ENCODE measurements at regions not wholly inside any gene's neighbourhood (a gene's known extent, or its start where the extent isn't known, plus 50 kb on each side); places are given as distances from the start of the nearest gene placed in this dataset.
"Not testable (repeated sequence)": the region's sequence is repeated elsewhere in the genome, so short reads cannot be mapped to it uniquely, and the experiment has no call there.

DNA sequence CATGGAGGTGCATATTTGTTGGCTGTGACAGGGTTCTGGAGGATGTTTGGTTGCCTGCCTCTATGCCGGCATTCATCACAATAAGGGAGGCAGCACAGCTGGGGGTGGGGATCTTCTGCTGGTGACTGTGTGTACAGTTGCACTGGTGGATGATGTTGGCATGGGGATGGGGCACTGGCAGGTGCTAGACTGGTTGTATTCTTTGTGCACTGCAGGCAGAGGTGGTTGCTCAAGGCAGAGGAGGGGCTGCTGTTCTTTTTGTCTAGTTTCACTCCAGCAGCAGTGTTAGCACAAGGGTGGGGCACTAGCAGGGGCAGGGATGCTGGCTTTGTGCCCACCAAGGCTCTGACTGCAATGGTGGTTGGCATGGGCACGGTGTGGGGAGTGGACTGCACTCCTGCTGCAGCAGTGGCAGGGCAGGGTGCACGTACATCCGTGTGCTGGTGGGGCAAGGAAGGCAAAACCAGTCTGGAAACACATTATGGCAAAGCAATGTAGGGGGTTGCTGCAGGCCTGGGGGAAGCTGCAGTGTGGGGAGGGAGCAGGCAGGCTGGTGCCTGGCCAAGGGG is 69.3 kb downstream of the ISOC1 start:
- DNase-seq (ENCODE audit: low spot score): no peak

DNA sequence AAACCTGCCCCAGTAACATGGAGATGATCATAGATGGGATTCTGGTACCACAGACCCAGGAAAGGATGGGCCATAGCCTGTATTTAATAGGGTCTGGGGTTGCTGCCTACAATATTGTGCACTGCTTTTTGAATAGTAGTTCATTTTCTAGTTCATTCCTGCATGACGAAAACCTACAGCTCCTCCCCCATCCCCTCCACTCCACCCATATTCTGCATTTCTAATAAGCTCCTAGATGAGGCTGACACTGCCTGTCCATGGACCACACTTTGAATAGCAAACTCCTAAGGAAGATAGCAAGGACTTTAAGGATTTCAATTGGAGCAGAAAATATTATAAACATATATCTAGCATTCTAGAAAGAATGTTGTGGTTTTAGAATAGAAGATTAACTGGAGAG is 75.5 kb downstream of the ISOC1 start:
- no peak for DNase-seq (ENCODE audit: low spot score)

DNA sequence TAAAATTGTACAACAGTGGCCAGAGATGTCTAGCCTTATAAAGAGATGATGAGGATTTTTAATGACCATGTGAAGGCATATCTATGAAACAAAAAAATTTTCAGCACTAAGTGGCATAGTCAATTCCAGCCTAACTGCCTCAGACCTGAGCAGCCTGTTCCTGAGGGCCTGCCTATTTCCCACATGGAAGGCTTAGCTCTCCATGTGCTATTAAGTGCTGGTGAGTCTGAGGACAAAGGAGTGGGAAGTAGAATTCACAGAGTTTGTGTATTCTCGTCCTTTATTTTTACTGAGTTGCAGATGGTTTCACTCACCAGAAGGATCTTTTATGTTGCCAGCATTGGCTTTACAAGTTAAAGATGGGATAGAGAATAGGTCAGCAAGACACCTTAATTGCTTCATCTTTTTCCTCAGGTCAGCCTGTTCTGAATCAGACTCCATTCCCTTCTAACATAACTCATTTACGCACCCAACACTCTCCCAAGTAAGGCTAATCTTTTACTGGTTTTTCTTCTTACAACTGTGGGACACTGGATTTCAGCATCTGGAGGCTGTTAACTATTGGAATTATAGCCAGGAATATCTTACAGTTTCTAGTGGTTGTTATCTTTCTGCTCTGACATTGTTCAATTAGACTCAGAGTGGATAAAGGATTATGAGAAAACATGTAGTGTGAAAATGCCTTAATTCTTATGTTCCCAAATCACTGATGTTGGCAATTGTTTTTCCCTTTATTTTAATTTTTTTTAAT is 76.8 kb downstream of the ISOC1 start:
- DNase-seq (ENCODE audit: low spot score): no peak

DNA sequence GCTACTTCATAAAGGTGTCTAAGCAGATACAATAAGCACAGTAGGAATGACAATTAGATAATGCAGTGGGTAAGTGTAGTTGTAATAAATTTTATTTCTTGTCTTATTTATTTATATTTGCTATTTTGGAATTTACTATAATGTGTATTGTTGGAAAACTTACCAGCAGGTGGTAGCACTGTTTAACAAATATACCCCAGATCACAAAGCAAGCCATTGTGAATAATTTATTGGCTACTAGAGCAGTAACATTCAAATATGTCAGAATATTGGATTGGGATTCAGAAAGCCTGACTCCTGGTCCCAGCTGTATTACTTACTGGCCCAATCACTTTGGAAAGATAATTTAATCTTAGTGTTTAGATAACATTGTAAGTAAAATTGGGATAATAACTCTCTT is 78.0 kb downstream of the ISOC1 start:
- DNase-seq (ENCODE audit: low spot score): no peak

GRCh38 chr5:129173771-129174170 is 79.2 kb downstream of the ISOC1 start:
- no peak for DNase-seq (ENCODE audit: low spot score)

- DNase-seq (ENCODE audit: low spot score): no peak
Measured at GRCh38 chr5:129174480-129174879, 79.9 kb downstream of the ISOC1 start.

GRCh38 chr5:129177451-129177850 is 82.9 kb downstream of the ISOC1 start:
- DNase-seq (ENCODE audit: low spot score): no peak

DNA sequence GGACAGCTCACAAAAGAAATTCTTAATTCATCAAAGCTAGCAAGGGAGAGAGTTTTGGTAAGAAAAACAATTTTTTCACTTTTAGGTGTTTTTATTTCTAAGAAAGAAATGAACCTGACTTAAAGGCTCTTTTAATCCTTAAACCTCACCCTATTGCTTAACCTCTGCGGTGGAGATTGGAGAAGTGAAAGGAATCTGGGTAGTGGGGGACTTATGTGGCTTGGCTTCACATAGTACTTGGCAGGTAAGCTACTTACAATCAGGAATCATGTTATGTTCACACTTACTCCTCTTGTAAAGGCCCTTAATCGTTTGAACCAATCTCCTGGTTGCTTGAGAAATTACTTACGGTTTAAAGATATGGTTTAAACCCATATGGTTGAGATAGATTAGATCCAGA is 104.8 kb downstream of the ISOC1 start:
- DNase-seq (ENCODE audit: low spot score): no peak

GRCh38 chr5:129204525-129204924 is 110.0 kb downstream of the ISOC1 start:
- DNase-seq (ENCODE audit: low spot score): no peak

DNA sequence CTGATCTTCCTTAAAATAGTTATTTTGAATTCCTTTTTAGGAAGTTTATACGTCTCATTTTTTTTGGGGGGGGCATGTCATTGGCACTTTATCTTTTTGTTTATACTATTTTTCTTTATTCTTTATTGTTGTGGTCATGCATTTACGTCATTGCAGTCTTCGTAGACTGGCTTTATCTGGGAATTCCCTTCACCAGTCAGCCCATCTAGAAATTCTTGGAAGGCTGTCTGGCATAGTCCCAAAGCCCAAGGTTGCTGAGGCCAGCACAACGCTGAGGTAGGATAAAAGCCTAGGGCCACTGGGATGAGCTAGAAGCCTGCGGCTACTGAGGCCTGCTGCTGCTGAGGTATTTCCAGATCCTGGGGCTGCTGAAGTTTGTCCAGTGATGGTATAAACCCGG is 121.5 kb downstream of the ISOC1 start:
- DNase-seq (ENCODE audit: low spot score): no peak

DNA sequence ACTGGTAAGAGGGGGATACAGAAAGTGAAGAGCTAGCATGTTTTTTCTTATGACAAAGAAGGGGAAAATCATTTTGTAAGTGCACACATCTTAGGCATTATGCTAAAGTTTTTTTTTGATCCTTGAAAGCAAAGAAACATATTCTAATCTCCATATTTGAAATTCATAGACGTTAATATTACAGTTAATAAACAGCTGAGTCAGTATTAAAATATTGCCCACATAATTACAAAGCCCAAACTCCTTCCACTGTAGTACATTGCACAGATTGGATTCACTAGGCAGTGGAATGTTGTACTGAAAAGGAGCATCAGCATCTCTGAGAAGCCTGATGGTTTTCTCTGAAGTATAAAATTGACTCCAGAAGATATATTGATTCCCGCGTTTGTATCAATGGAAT is 122.6 kb downstream of the ISOC1 start:
- no peak for DNase-seq (ENCODE audit: low spot score)

- no peak for DNase-seq (ENCODE audit: low spot score)
Measured at GRCh38 chr5:129223178-129223577, 128.6 kb downstream of the ISOC1 start.

- DNase-seq (ENCODE audit: low spot score): no peak
Measured at GRCh38 chr5:129228577-129228976, 134.0 kb downstream of the ISOC1 start.

- DNase-seq (ENCODE audit: low spot score): no peak
Measured at GRCh38 chr5:129241755-129242154, 147.2 kb downstream of the ISOC1 start.

DNA sequence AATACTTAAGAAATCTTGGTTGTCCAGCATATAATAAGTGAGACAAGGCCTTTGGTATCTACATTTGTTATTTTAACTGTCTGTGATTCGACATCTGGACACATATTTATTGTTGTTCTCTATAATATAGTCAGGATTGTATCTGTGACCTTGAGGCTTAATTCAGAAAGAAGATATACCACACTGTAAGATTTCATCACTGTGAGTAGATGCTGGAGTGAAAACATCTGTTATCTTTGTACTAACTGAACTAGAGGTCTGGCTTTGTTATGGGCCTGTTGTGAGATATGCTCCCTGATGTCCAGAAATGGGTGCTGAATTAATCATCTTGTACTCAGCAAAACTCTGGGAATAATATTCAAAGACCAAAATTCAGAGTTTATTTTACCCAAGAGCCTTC is 148.5 kb downstream of the ISOC1 start:
- no peak for DNase-seq (ENCODE audit: low spot score)

GRCh38 chr5:129244478-129244877 is 149.9 kb downstream of the ISOC1 start:
- DNase-seq (ENCODE audit: low spot score): no peak

GRCh38 chr5:129245489-129245888 is 150.9 kb downstream of the ISOC1 start:
- no peak for DNase-seq (ENCODE audit: low spot score)

DNA sequence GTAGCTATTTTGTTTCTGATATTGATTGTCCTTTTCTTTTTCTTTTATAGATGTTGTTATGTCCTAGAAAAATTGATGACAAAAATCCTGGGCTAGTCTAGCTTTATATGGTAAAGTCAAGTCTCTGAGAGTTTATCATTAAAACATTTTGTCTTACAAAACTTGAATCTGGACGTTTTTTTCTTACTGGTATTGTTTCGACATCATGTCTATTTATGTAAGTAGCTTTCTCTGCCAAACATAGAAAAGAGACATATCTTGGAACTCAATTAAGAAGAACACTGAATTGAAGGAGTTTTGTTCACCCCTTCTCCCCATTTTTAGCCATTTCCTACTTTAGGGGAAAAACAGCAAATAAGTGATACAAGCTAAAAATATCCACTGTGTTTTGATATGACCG is 151.5 kb downstream of the ISOC1 start:
- DNase-seq (ENCODE audit: low spot score): no peak

DNA sequence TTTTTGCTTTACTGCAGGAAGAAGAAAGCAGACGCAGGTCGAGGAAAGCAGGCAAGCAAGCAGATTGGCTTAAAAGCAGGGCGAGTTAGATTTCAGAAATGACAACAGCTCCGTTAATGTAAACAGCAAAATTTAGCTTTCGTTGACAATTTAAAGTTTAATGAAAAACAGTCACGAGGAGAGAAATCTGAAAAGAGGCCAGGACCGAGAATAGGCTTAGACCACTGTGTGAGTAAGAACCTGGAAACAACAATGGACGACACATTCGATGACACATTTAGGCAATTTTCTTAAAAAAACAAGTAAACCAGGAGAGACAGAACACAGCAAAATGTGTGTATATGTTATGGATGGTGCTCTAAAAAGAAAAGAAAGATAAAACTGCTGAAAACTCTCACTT is 155.3 kb downstream of the ISOC1 start:
- DNase-seq (ENCODE audit: low spot score): no peak

DNA sequence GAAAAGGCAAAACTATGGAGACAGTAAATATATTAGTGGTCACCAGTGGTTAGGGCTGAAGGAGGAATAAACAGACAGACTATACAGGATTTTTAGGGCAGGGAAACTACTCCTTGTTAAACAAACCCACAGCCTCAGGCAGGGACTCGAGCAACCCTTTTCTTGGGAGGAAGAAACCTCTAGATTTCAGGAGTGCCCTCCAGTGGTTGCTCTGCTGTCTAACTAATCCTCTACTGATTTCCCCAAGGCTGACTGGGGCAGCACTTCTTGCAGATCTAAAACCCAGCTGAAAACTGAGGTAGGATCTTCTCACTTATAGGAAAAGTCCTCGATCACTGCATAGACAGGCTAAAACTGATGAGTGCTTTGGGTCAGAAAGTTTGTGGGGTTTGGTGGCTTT is 176.8 kb downstream of the ISOC1 start:
- DNase-seq (ENCODE audit: low spot score): no peak

DNA sequence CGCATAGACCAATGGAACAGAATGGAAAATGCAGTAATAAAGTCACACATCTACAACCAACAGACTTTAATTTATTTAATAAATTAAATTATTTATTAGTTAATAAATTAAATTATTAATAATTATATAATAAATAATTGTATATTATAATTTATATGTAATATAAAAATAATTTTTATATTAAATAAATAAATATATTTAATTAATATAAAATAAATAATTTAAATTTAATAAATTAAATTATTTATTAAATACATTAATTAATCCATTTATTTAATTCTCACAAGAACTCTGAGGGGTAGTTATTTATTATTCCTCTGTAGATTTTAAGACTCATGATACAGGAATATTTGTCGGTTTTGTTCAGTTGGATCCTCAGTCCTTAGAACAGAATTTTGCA is 176.1 kb upstream of the ADAMTS19 start:
- DNase-seq (ENCODE audit: low spot score): no peak

GRCh38 chr5:129294216-129294615 is 165.9 kb upstream of the ADAMTS19 start:
- not testable (repeated sequence) for DNase-seq (ENCODE audit: low spot score)

DNA sequence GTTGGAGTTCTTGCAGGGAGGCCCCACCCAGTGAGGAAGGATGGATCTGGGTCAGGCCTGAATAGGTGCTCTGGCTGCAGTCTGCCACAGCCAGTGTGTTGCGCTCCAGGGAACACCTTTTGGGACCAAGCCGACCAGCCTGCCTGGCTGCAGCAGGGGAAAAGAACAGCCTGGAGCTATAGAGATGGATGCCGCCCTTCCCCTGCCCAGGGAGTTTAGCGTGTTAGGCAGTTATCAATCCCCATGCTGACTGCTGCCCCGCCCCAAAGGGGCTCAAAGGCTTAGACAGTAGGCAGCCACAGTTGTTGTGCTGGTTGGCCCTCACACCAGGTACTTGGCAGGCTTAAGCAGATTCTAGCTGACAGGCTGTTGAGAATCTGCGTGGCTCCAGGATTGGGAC is 153.4 kb upstream of the ADAMTS19 start:
- DNase-seq (ENCODE audit: low spot score): no peak

DNA sequence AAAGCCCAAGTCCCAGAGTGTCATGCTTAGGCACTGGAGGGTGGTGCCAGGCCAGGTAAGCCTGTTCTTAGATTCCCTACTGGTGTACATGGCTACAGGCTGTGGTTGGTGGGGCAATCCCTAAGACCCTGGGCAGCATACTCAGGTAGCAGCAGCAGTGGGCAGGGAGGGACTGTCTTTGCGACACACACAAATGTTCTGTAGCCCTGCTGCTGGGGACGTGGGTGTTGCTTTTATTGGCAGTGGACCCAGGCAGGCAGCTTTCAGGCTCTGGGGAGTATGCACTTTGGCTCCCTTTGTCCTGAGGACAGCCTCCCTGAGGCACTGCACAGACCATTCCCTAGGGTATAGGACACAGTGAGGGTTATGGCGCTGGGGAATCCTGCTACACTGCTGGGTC is 137.1 kb upstream of the ADAMTS19 start:
- DNase-seq (ENCODE audit: low spot score): no peak

Data from LoVo (cell line).